ENCODE measurements at regions not wholly inside any gene's neighbourhood (a gene's known extent, or its start where the extent isn't known, plus 50 kb on each side); places are given as distances from the start of the nearest gene placed in this dataset.
A peak's percentile ranks its signal among the peaks of the same experiment; 100 is the strongest.
"Not testable (repeated sequence)": the region's sequence is repeated elsewhere in the genome, so short reads cannot be mapped to it uniquely, and the experiment has no call there.

GRCh38 chr7:76912011-76912814, 119.9 kb downstream of the SPDYE17 start:
- H3K27me3 ChIP-seq (ENCODE audit: insufficient read depth, low read length, poor library complexity); H4K20me1 ChIP-seq (ENCODE audit: insufficient read depth, low read length); DNase-seq; H3K4me1 ChIP-seq (ENCODE audit: insufficient read depth, low read length); H3K79me2 ChIP-seq (ENCODE audit: insufficient read depth, low read length); H3K9me3 ChIP-seq (ENCODE audit: insufficient read depth, low read length, severe bottlenecking); H3K27ac ChIP-seq (ENCODE audit: low read length); H3K36me3 ChIP-seq (ENCODE audit: insufficient read depth, low read length); H3K9ac ChIP-seq (ENCODE audit: low read depth, low read length): not testable (repeated sequence)
- Histone ChIP-seq H3K4me3 (ENCODE audit: low read depth in 1 of 2, low read length in 2 of 2) (peak overlapping the region in 1 of 2 experiments; percentile 39; a peak in 2 of 4 replicates), H2AFZ (ENCODE audit: low read depth, low read length) (peak overlapping the region; percentile 74), H3K4me2 (ENCODE audit: insufficient read depth, low read length) (peak overlapping the region; percentile 57)
- ATAC-seq (ENCODE audit: insufficient read depth, low read depth): peak; percentile 92

- not testable (repeated sequence) for H3K27me3 ChIP-seq (ENCODE audit: insufficient read depth, low read length, poor library complexity); ATAC-seq (ENCODE audit: insufficient read depth, low read depth); H3K36me3 ChIP-seq (ENCODE audit: insufficient read depth, low read length); H3K79me2 ChIP-seq (ENCODE audit: insufficient read depth, low read length); H3K4me3 ChIP-seq (ENCODE audit: low read depth in 1 of 2, low read length in 2 of 2); H3K4me2 ChIP-seq (ENCODE audit: insufficient read depth, low read length); H3K9ac ChIP-seq (ENCODE audit: low read depth, low read length); H4K20me1 ChIP-seq (ENCODE audit: insufficient read depth, low read length); DNase-seq; H3K27ac ChIP-seq (ENCODE audit: low read length); H2AFZ ChIP-seq (ENCODE audit: low read depth, low read length); H3K9me3 ChIP-seq (ENCODE audit: insufficient read depth, low read length, severe bottlenecking); H3K4me1 ChIP-seq (ENCODE audit: insufficient read depth, low read length)
These were observed 127.5 kb downstream of the SPDYE17 start for GRCh38 chr7:76904688-76905087.

- H3K36me3 ChIP-seq (ENCODE audit: insufficient read depth, low read length); H3K9me3 ChIP-seq (ENCODE audit: insufficient read depth, low read length, severe bottlenecking); H3K4me1 ChIP-seq (ENCODE audit: insufficient read depth, low read length); H3K79me2 ChIP-seq (ENCODE audit: insufficient read depth, low read length); H3K9ac ChIP-seq (ENCODE audit: low read depth, low read length); H3K27ac ChIP-seq (ENCODE audit: low read length); H4K20me1 ChIP-seq (ENCODE audit: insufficient read depth, low read length); ATAC-seq (ENCODE audit: insufficient read depth, low read depth); H3K4me2 ChIP-seq (ENCODE audit: insufficient read depth, low read length); H3K4me3 ChIP-seq (ENCODE audit: low read depth in 1 of 2, low read length in 2 of 2); DNase-seq; H3K27me3 ChIP-seq (ENCODE audit: insufficient read depth, low read length, poor library complexity); H2AFZ ChIP-seq (ENCODE audit: low read depth, low read length): not testable (repeated sequence)
These were observed 130.0 kb downstream of the SPDYE17 start for GRCh38 chr7:76901944-76902710.

GRCh38 chr7:76898807-76899206, 133.4 kb downstream of the SPDYE17 start:
- H3K36me3 ChIP-seq (ENCODE audit: insufficient read depth, low read length); ATAC-seq (ENCODE audit: insufficient read depth, low read depth); H3K79me2 ChIP-seq (ENCODE audit: insufficient read depth, low read length); H3K9me3 ChIP-seq (ENCODE audit: insufficient read depth, low read length, severe bottlenecking); H3K4me3 ChIP-seq (ENCODE audit: low read depth in 1 of 2, low read length in 2 of 2); H3K4me1 ChIP-seq (ENCODE audit: insufficient read depth, low read length); H3K4me2 ChIP-seq (ENCODE audit: insufficient read depth, low read length); H2AFZ ChIP-seq (ENCODE audit: low read depth, low read length); H3K27me3 ChIP-seq (ENCODE audit: insufficient read depth, low read length, poor library complexity); DNase-seq; H3K9ac ChIP-seq (ENCODE audit: low read depth, low read length); H3K27ac ChIP-seq (ENCODE audit: low read length); H4K20me1 ChIP-seq (ENCODE audit: insufficient read depth, low read length): not testable (repeated sequence)

- ATAC-seq (ENCODE audit: insufficient read depth, low read depth); H2AFZ ChIP-seq (ENCODE audit: low read depth, low read length); H3K27ac ChIP-seq (ENCODE audit: low read length); H3K9me3 ChIP-seq (ENCODE audit: insufficient read depth, low read length, severe bottlenecking); H3K9ac ChIP-seq (ENCODE audit: low read depth, low read length); H3K4me2 ChIP-seq (ENCODE audit: insufficient read depth, low read length); H3K36me3 ChIP-seq (ENCODE audit: insufficient read depth, low read length); DNase-seq; H3K4me1 ChIP-seq (ENCODE audit: insufficient read depth, low read length); H3K4me3 ChIP-seq (ENCODE audit: low read depth in 1 of 2, low read length in 2 of 2); H3K27me3 ChIP-seq (ENCODE audit: insufficient read depth, low read length, poor library complexity); H3K79me2 ChIP-seq (ENCODE audit: insufficient read depth, low read length); H4K20me1 ChIP-seq (ENCODE audit: insufficient read depth, low read length): not testable (repeated sequence)
These were observed 135.2 kb downstream of the SPDYE17 start for GRCh38 chr7:76897007-76897406.

GRCh38 chr7:76895696-76896095, 136.5 kb downstream of the SPDYE17 start:
- not testable (repeated sequence) for H3K27me3 ChIP-seq (ENCODE audit: insufficient read depth, low read length, poor library complexity); H3K36me3 ChIP-seq (ENCODE audit: insufficient read depth, low read length); DNase-seq; H3K27ac ChIP-seq (ENCODE audit: low read length); H3K79me2 ChIP-seq (ENCODE audit: insufficient read depth, low read length); ATAC-seq (ENCODE audit: insufficient read depth, low read depth); H2AFZ ChIP-seq (ENCODE audit: low read depth, low read length); H3K4me2 ChIP-seq (ENCODE audit: insufficient read depth, low read length); H4K20me1 ChIP-seq (ENCODE audit: insufficient read depth, low read length); H3K4me1 ChIP-seq (ENCODE audit: insufficient read depth, low read length); H3K9ac ChIP-seq (ENCODE audit: low read depth, low read length); H3K4me3 ChIP-seq (ENCODE audit: low read depth in 1 of 2, low read length in 2 of 2); H3K9me3 ChIP-seq (ENCODE audit: insufficient read depth, low read length, severe bottlenecking)

- H3K9me3 ChIP-seq (ENCODE audit: insufficient read depth, low read length, severe bottlenecking); H3K27ac ChIP-seq (ENCODE audit: low read length); H3K4me1 ChIP-seq (ENCODE audit: insufficient read depth, low read length); H3K36me3 ChIP-seq (ENCODE audit: insufficient read depth, low read length); DNase-seq; H3K4me3 ChIP-seq (ENCODE audit: low read depth in 1 of 2, low read length in 2 of 2); H3K4me2 ChIP-seq (ENCODE audit: insufficient read depth, low read length); H3K27me3 ChIP-seq (ENCODE audit: insufficient read depth, low read length, poor library complexity); H2AFZ ChIP-seq (ENCODE audit: low read depth, low read length); H4K20me1 ChIP-seq (ENCODE audit: insufficient read depth, low read length); H3K79me2 ChIP-seq (ENCODE audit: insufficient read depth, low read length); ATAC-seq (ENCODE audit: insufficient read depth, low read depth); H3K9ac ChIP-seq (ENCODE audit: low read depth, low read length): not testable (repeated sequence)
These were observed 140.4 kb downstream of the SPDYE17 start for GRCh38 chr7:76891771-76892170.

- DNase-seq; H3K4me1 ChIP-seq (ENCODE audit: insufficient read depth, low read length); H3K36me3 ChIP-seq (ENCODE audit: insufficient read depth, low read length); H3K4me3 ChIP-seq (ENCODE audit: low read depth in 1 of 2, low read length in 2 of 2); ATAC-seq (ENCODE audit: insufficient read depth, low read depth); H3K79me2 ChIP-seq (ENCODE audit: insufficient read depth, low read length); H2AFZ ChIP-seq (ENCODE audit: low read depth, low read length); H3K9me3 ChIP-seq (ENCODE audit: insufficient read depth, low read length, severe bottlenecking); H3K27ac ChIP-seq (ENCODE audit: low read length); H3K4me2 ChIP-seq (ENCODE audit: insufficient read depth, low read length); H3K27me3 ChIP-seq (ENCODE audit: insufficient read depth, low read length, poor library complexity); H4K20me1 ChIP-seq (ENCODE audit: insufficient read depth, low read length); H3K9ac ChIP-seq (ENCODE audit: low read depth, low read length): not testable (repeated sequence)
These were observed 152.3 kb downstream of the SPDYE17 start for GRCh38 chr7:76879733-76880288.

Measured in DND-41 (cell line).